ENCODE measurements at regions not wholly inside any gene's neighbourhood (a gene's known extent, or its start where the extent isn't known, plus 50 kb on each side); places are given as distances from the start of the nearest gene placed in this dataset.

GRCh38 chr2:48219555-48220436, 94.7 kb upstream of the FOXN2 start:
- Histone ChIP-seq H3K9me3 (no peaks in the 10 kb centered on the region), H3K4me1 (peaks cover 0 to 53% (median 17%) of the 10 kb centered on the region in 4 donors), H3K36me3 (no peaks in the 10 kb centered on the region), H3K27ac (peak overlapping the region; percentile 51 to 92 (median 91)), H3K4me3 (peak overlapping the region in 1 of 3 donors; percentile 1), H3K27me3 (no peaks in the 10 kb centered on the region)
- DNase-seq: peak in 2 of 3 donors; percentile 57 to 76
- ATAC-seq: peak; percentile 77 to 91 (median 84)
- intact Hi-C loops (cut with DNase I): no loop called here
- no peak for TF ChIP-seq POLR2A (IDR thresholded peaks at IDR 0.05)
- no peak for TF ChIP-seq CTCF (IDR thresholded peaks at IDR 0.05)
- 43% methylated on average over 1 of the region's 1 CpG for WGBS (ENCODE audit: insufficient coverage, low coverage, low lambda C conversion rate, missing lambda C conversion rate)

DNA sequence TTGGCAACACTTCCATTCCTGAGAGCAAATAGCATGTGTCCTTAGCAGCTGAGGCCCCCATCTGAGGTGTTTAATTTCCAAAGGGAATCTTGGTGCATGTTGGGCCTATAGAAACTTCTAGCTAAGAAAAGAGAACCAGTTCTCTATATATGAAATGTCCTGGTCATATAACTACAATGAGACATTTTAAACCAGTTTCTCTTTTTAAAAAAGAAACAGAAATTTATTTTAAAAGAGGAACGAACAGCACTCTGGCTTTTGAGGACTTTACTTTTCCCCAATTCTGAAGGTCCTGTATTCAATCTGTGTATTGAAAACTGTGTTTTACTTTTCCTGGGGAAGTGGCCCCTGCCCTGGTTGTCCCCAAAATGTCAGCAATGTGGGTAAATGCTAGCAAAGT, 94.0 kb upstream of the FOXN2 start:
- TF ChIP-seq POLR2A (IDR thresholded peaks at IDR 0.05) (no peak), CTCF (IDR thresholded peaks at IDR 0.05) (no peak)
- ATAC-seq: peak in 3 of 4 donors; percentile 1 to 7 (median 6)
- Histone ChIP-seq H3K27me3 (no peaks in the 10 kb centered on the region), H3K9me3 (no peaks in the 10 kb centered on the region), H3K4me1 (peaks cover 0 to 53% (median 17%) of the 10 kb centered on the region in 4 donors), H3K36me3 (no peaks in the 10 kb centered on the region), H3K4me3 (peak overlapping the region in 1 of 3 donors; percentile 1), H3K27ac (peak overlapping the region; percentile 51 to 92 (median 91))
- DNase-seq: no peak
- intact Hi-C loops (cut with DNase I): no loop called here
- WGBS (ENCODE audit: insufficient coverage, low coverage, low lambda C conversion rate, missing lambda C conversion rate): 31% methylated on average over 1 of the region's 1 CpG

- intact Hi-C loops (cut with DNase I): no loop called here
Observed at GRCh38 chr2:48221846-48222516, 92.5 kb upstream of the FOXN2 start.

More at GRCh38 chr2:48221846-48222516, 92.5 kb upstream of the FOXN2 start:
- peak; percentile 55 to 73 (median 66) for ATAC-seq
- Histone ChIP-seq H3K27me3 (no peaks in the 10 kb centered on the region), H3K36me3 (no peaks in the 10 kb centered on the region), H3K4me1 (peaks cover 0 to 53% (median 17%) of the 10 kb centered on the region in 4 donors), H3K4me3 (no peak overlapping the region), H3K27ac (peak overlapping the region; percentile 51 to 92 (median 91)), H3K9me3 (no peaks in the 10 kb centered on the region)
- WGBS (ENCODE audit: insufficient coverage, low coverage, low lambda C conversion rate, missing lambda C conversion rate): 46% methylated on average over 4 of the region's 4 CpGs
- no peak for DNase-seq
- TF ChIP-seq POLR2A (IDR thresholded peaks at IDR 0.05): no peak
- TF ChIP-seq CTCF (IDR thresholded peaks at IDR 0.05): no peak

All from right lobe of liver (tissue), 6 donors.